ENCODE measurements at regions not wholly inside any gene's neighbourhood (a gene's known extent, or its start where the extent isn't known, plus 50 kb on each side); places are given as distances from the start of the nearest gene placed in this dataset.

DNA sequence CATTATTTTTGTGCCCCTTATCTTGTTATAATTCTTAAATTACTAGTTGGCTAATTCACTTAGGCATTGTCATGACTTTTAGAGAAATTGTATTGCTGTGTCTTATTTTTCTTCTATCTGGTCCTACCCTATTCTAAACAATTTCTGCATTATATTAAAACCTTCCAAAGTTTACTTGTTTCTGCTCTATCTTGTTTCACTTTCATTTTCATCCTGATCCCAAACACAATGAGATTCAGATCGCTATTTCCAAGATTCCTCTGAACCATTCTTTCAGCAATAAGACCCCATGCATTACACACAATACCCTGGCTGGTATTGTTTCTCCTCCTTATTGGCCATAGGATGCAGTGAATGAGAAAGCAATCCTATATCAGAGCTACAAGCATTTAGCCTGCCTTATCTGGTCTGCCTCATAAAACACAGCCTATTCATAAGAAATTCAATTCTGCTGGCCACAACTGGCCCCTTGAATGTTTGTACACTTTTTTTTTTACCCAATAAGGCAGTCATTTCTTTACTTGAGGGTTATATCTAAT is 69.9 kb upstream of the POU3F2 start:
- TF ChIP-seq, protein P1, sequence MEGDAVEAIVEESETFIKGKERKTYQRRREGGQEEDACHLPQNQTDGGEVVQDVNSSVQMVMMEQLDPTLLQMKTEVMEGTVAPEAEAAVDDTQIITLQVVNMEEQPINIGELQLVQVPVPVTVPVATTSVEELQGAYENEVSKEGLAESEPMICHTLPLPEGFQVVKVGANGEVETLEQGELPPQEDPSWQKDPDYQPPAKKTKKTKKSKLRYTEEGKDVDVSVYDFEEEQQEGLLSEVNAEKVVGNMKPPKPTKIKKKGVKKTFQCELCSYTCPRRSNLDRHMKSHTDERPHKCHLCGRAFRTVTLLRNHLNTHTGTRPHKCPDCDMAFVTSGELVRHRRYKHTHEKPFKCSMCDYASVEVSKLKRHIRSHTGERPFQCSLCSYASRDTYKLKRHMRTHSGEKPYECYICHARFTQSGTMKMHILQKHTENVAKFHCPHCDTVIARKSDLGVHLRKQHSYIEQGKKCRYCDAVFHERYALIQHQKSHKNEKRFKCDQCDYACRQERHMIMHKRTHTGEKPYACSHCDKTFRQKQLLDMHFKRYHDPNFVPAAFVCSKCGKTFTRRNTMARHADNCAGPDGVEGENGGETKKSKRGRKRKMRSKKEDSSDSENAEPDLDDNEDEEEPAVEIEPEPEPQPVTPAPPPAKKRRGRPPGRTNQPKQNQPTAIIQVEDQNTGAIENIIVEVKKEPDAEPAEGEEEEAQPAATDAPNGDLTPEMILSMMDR (IDR thresholded peaks at IDR 0.05), result no peak
- no peak for TF ChIP-seq POLR2A (IDR thresholded peaks at IDR 0.05)
- no peaks in the 10 kb centered on the region for H3K4me1 ChIP-seq
- H3K27me3 ChIP-seq, result no peaks in the 10 kb centered on the region
- no peaks in the 10 kb centered on the region for H3K36me3 ChIP-seq (ENCODE audit: low read depth, missing control alignments)
- intact Hi-C loops (cut with DNase I; ENCODE audit: low total_unique reads), result no loop called here
- DNase-seq, result no peak
- 57 to 62% methylated on average over 1 of the region's 1 CpG for WGBS, 2 donors
- no peak overlapping the region for H3K27ac ChIP-seq
- no peak overlapping the region for H3K4me3 ChIP-seq
- no peaks in the 10 kb centered on the region for H3K9me3 ChIP-seq

GRCh38 chr6:98769546-98769945 is 64.8 kb upstream of the POU3F2 start:
- 87 to 94% methylated on average over 1 of the region's 1 CpG for WGBS, 2 donors
- intact Hi-C loops (cut with DNase I; ENCODE audit: low total_unique reads), result no loop called here

GRCh38 chr6:98775205-98775604 is 59.2 kb upstream of the POU3F2 start:
- no peak overlapping the region for H3K4me3 ChIP-seq
- no peaks in the 10 kb centered on the region for H3K36me3 ChIP-seq (ENCODE audit: low read depth, missing control alignments)
- no peaks in the 10 kb centered on the region for H3K9me3 ChIP-seq
- WGBS, 2 donors, result 26 to 43% methylated on average over 2 of the region's 2 CpGs
- DNase-seq, result no peak
- H3K27me3 ChIP-seq, result no peaks in the 10 kb centered on the region
- no peaks in the 10 kb centered on the region for H3K4me1 ChIP-seq
- TF ChIP-seq, protein P1 (IDR thresholded peaks at IDR 0.05), result no peak
- no peak for TF ChIP-seq POLR2A (IDR thresholded peaks at IDR 0.05)
- H3K27ac ChIP-seq, result no peak overlapping the region
- intact Hi-C loops (cut with DNase I; ENCODE audit: low total_unique reads), result no loop called here

More at GRCh38 chr6:98769546-98769945, 64.8 kb upstream of the POU3F2 start:
- H3K27ac ChIP-seq, result no peak overlapping the region
- TF ChIP-seq POLR2A (IDR thresholded peaks at IDR 0.05), result no peak
- TF ChIP-seq, protein P1 (IDR thresholded peaks at IDR 0.05), result no peak
- H3K36me3 ChIP-seq (ENCODE audit: low read depth, missing control alignments), result no peaks in the 10 kb centered on the region
- H3K27me3 ChIP-seq, result no peaks in the 10 kb centered on the region
- H3K9me3 ChIP-seq, result no peaks in the 10 kb centered on the region
- no peak overlapping the region for H3K4me3 ChIP-seq
- H3K4me1 ChIP-seq, result no peaks in the 10 kb centered on the region
- no peak for DNase-seq

GRCh38 chr6:98777762-98778161 is 56.6 kb upstream of the POU3F2 start:
- no peak for DNase-seq
- no peaks in the 10 kb centered on the region for H3K27me3 ChIP-seq
- no peaks in the 10 kb centered on the region for H3K4me1 ChIP-seq
- H3K27ac ChIP-seq, result no peak overlapping the region
- no peak for TF ChIP-seq POLR2A (IDR thresholded peaks at IDR 0.05)
- TF ChIP-seq, protein P1 (IDR thresholded peaks at IDR 0.05), result no peak
- intact Hi-C loops (cut with DNase I; ENCODE audit: low total_unique reads), result no loop called here
- H3K36me3 ChIP-seq (ENCODE audit: low read depth, missing control alignments), result no peaks in the 10 kb centered on the region
- no peak overlapping the region for H3K4me3 ChIP-seq
- 79 to 80% methylated on average over 1 of the region's 1 CpG for WGBS, 2 donors
- no peaks in the 10 kb centered on the region for H3K9me3 ChIP-seq

DNA sequence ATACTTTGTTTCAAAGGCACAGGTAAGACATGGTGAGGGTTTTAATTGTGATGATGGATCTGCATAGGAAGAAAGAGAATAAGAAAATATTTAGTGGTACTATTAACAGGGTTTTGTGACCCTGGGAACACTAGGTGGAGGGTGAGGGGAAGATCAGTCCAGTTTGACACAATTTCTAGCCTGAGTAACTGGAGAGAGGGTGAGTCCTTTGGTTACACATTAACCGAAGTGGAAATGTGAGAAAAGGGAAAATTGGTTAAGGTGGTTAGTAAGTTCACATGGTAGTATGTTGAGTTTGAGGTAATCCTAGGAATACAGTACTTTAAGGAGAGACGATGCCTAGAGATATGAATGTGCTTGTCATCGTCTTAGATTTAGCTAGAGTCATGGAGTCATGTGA is 54.8 kb upstream of the POU3F2 start:
- no peaks in the 10 kb centered on the region for H3K4me1 ChIP-seq
- H3K27me3 ChIP-seq, result no peaks in the 10 kb centered on the region
- intact Hi-C loops (cut with DNase I; ENCODE audit: low total_unique reads), result no loop called here
- 81 to 84% methylated on average over 3 of the region's 3 CpGs for WGBS, 2 donors
- no peak for DNase-seq
- no peaks in the 10 kb centered on the region for H3K9me3 ChIP-seq
- H3K4me3 ChIP-seq, result no peak overlapping the region
- no peak overlapping the region for H3K27ac ChIP-seq
- no peaks in the 10 kb centered on the region for H3K36me3 ChIP-seq (ENCODE audit: low read depth, missing control alignments)
- TF ChIP-seq POLR2A (IDR thresholded peaks at IDR 0.05), result no peak
- TF ChIP-seq, protein P1 (IDR thresholded peaks at IDR 0.05), result no peak

All from testis (tissue), 2 donors.